ENCODE measurements at regions not wholly inside any gene's neighbourhood (a gene's known extent, or its start where the extent isn't known, plus 50 kb on each side); places are given as distances from the start of the nearest gene placed in this dataset.

- TF ChIP-seq REST (IDR thresholded peaks at IDR 0.05; ENCODE audit: insufficient replicate concordance, low read depth) (no peak), CTCF (IDR thresholded peaks at IDR 0.05; ENCODE audit: insufficient read depth, low read length) (no peak), GABPA (IDR thresholded peaks at IDR 0.05; ENCODE audit: low read depth) (no peak), SPI1 (IDR thresholded peaks at IDR 0.05; ENCODE audit: borderline replicate concordance, low read depth) (no peak), POLR2AphosphoS5 (IDR thresholded peaks at IDR 0.05; ENCODE audit: low read depth) (no peak)
Observed at GRCh38 chr4:187908731-187909130, 86.8 kb upstream of the ZFP42 start.
